ENCODE measurements at regions not wholly inside any gene's neighbourhood (a gene's known extent, or its start where the extent isn't known, plus 50 kb on each side); places are given as distances from the start of the nearest gene placed in this dataset.
"Not testable (repeated sequence)": the region's sequence is repeated elsewhere in the genome, so short reads cannot be mapped to it uniquely, and the experiment has no call there.

- Histone ChIP-seq H3K36me3 (ENCODE audit: control insufficient read depth in 1 of 2, insufficient read depth in 2 of 2, low read length in 2 of 2) (no peaks in the 10 kb centered on the region), H3K4me2 (ENCODE audit: low read length) (no peak overlapping the region), H3K9ac (ENCODE audit: low read length) (no peak overlapping the region), H4K12ac (ENCODE audit: low read depth, low read length) (no peak overlapping the region), H3K4me1 (ENCODE audit: control insufficient read depth in 1 of 2, insufficient read depth in 2 of 2, low read length in 2 of 2) (no peaks in the 10 kb centered on the region), H3K4ac (ENCODE audit: low read depth, low read length) (no peak overlapping the region), H4K91ac (ENCODE audit: low read depth, low read length) (no peak overlapping the region), H3K4me3 (ENCODE audit: low read depth, low read length) (no peak overlapping the region), H3K79me1 (ENCODE audit: low read length) (no peaks in the 10 kb centered on the region), H3K14ac (ENCODE audit: low read length) (no peak overlapping the region), H2BK120ac (ENCODE audit: insufficient read depth, low read length, poor library complexity) (no peak overlapping the region), H3K79me2 (ENCODE audit: control insufficient read depth, insufficient read depth, low read length, poor library complexity) (no peaks in the 10 kb centered on the region), H2BK5ac (ENCODE audit: low read depth, low read length, poor library complexity) (no peak overlapping the region), H3K27ac (ENCODE audit: low read depth, low read length) (no peak overlapping the region), H2BK12ac (ENCODE audit: low read length) (no peak overlapping the region), H3K18ac (ENCODE audit: low read length) (no peak overlapping the region), H2AFZ (ENCODE audit: insufficient read depth, low read length, poor library complexity) (no peak overlapping the region), H3K9me3 (ENCODE audit: insufficient read depth, low read depth, low read length) (peaks cover 5% of the 10 kb centered on the region), H4K8ac (ENCODE audit: low read depth, low read length) (no peak overlapping the region), H2AK5ac (ENCODE audit: low read length) (no peak overlapping the region), H3K27me3 (ENCODE audit: insufficient read depth, low read length) (no peaks in the 10 kb centered on the region), H3K23ac (ENCODE audit: low read length) (no peak overlapping the region)
- no peak for DNase-seq
- no CpG with 5 or more reads among the region's 10 CpGs for WGBS (ENCODE audit: extremely low coverage, insufficient coverage, insufficient read length)
Observed at GRCh38 chr11:44388828-44389657, 79.1 kb upstream of the ALX4 start.

GRCh38 chr11:44389963-44390605 lies 80.1 kb upstream of the ALX4 start:
- H3K4me2 ChIP-seq (ENCODE audit: low read length) = no peak overlapping the region
- H4K12ac ChIP-seq (ENCODE audit: low read depth, low read length) = no peak overlapping the region
- no peak overlapping the region for H3K14ac ChIP-seq (ENCODE audit: low read length)
- no peak overlapping the region for H3K4ac ChIP-seq (ENCODE audit: low read depth, low read length)
- H3K79me2 ChIP-seq (ENCODE audit: control insufficient read depth, insufficient read depth, low read length, poor library complexity) = no peaks in the 10 kb centered on the region
- WGBS (ENCODE audit: extremely low coverage, insufficient coverage, insufficient read length) = no CpG with 5 or more reads among the region's 3 CpGs
- H3K27ac ChIP-seq (ENCODE audit: low read depth, low read length) = no peak overlapping the region
- no peak overlapping the region for H2AK5ac ChIP-seq (ENCODE audit: low read length)
- H3K18ac ChIP-seq (ENCODE audit: low read length) = no peak overlapping the region
- no peaks in the 10 kb centered on the region for H3K27me3 ChIP-seq (ENCODE audit: insufficient read depth, low read length)
- no peaks in the 10 kb centered on the region for H3K36me3 ChIP-seq (ENCODE audit: control insufficient read depth in 1 of 2, insufficient read depth in 2 of 2, low read length in 2 of 2)
- H2AFZ ChIP-seq (ENCODE audit: insufficient read depth, low read length, poor library complexity) = no peak overlapping the region
- no peaks in the 10 kb centered on the region for H3K79me1 ChIP-seq (ENCODE audit: low read length)
- no peak overlapping the region for H3K23ac ChIP-seq (ENCODE audit: low read length)
- no peak overlapping the region for H2BK12ac ChIP-seq (ENCODE audit: low read length)
- no peak overlapping the region for H3K4me3 ChIP-seq (ENCODE audit: low read depth, low read length)
- no peak overlapping the region for H4K8ac ChIP-seq (ENCODE audit: low read depth, low read length)
- no peak overlapping the region for H4K91ac ChIP-seq (ENCODE audit: low read depth, low read length)
- peaks cover 5% of the 10 kb centered on the region for H3K9me3 ChIP-seq (ENCODE audit: insufficient read depth, low read depth, low read length)
- no peaks in the 10 kb centered on the region for H3K4me1 ChIP-seq (ENCODE audit: control insufficient read depth in 1 of 2, insufficient read depth in 2 of 2, low read length in 2 of 2)
- H2BK120ac ChIP-seq (ENCODE audit: insufficient read depth, low read length, poor library complexity) = no peak overlapping the region
- no peak overlapping the region for H3K9ac ChIP-seq (ENCODE audit: low read length)
- no peak for DNase-seq
- no peak overlapping the region for H2BK5ac ChIP-seq (ENCODE audit: low read depth, low read length, poor library complexity)

GRCh38 chr11:44391004-44391403 lies 81.1 kb upstream of the ALX4 start:
- not testable (repeated sequence) for H3K14ac ChIP-seq (ENCODE audit: low read length); H2AK5ac ChIP-seq (ENCODE audit: low read length); H4K8ac ChIP-seq (ENCODE audit: low read depth, low read length); H3K36me3 ChIP-seq (ENCODE audit: control insufficient read depth in 1 of 2, insufficient read depth in 2 of 2, low read length in 2 of 2); H4K12ac ChIP-seq (ENCODE audit: low read depth, low read length); DNase-seq; H3K4me1 ChIP-seq (ENCODE audit: control insufficient read depth in 1 of 2, insufficient read depth in 2 of 2, low read length in 2 of 2); H3K27ac ChIP-seq (ENCODE audit: low read depth, low read length); H4K91ac ChIP-seq (ENCODE audit: low read depth, low read length); H3K18ac ChIP-seq (ENCODE audit: low read length); H3K4me3 ChIP-seq (ENCODE audit: low read depth, low read length); H3K27me3 ChIP-seq (ENCODE audit: insufficient read depth, low read length); H2AFZ ChIP-seq (ENCODE audit: insufficient read depth, low read length, poor library complexity); H3K23ac ChIP-seq (ENCODE audit: low read length); H2BK5ac ChIP-seq (ENCODE audit: low read depth, low read length, poor library complexity); H2BK12ac ChIP-seq (ENCODE audit: low read length); H3K4ac ChIP-seq (ENCODE audit: low read depth, low read length); H3K9ac ChIP-seq (ENCODE audit: low read length); H3K9me3 ChIP-seq (ENCODE audit: insufficient read depth, low read depth, low read length); H3K79me2 ChIP-seq (ENCODE audit: control insufficient read depth, insufficient read depth, low read length, poor library complexity); H3K4me2 ChIP-seq (ENCODE audit: low read length); H3K79me1 ChIP-seq (ENCODE audit: low read length); H2BK120ac ChIP-seq (ENCODE audit: insufficient read depth, low read length, poor library complexity)
- no CpG with 5 or more reads among the region's 3 CpGs for WGBS (ENCODE audit: extremely low coverage, insufficient coverage, insufficient read length)

- not testable (repeated sequence) for H3K4me1 ChIP-seq (ENCODE audit: control insufficient read depth in 1 of 2, insufficient read depth in 2 of 2, low read length in 2 of 2); H3K79me1 ChIP-seq (ENCODE audit: low read length); H4K91ac ChIP-seq (ENCODE audit: low read depth, low read length); H3K23ac ChIP-seq (ENCODE audit: low read length); H4K8ac ChIP-seq (ENCODE audit: low read depth, low read length); H3K36me3 ChIP-seq (ENCODE audit: control insufficient read depth in 1 of 2, insufficient read depth in 2 of 2, low read length in 2 of 2); H3K4me2 ChIP-seq (ENCODE audit: low read length); H3K79me2 ChIP-seq (ENCODE audit: control insufficient read depth, insufficient read depth, low read length, poor library complexity); H3K27ac ChIP-seq (ENCODE audit: low read depth, low read length); H2AFZ ChIP-seq (ENCODE audit: insufficient read depth, low read length, poor library complexity); H3K9ac ChIP-seq (ENCODE audit: low read length); H2AK5ac ChIP-seq (ENCODE audit: low read length); H3K27me3 ChIP-seq (ENCODE audit: insufficient read depth, low read length); H3K14ac ChIP-seq (ENCODE audit: low read length); H3K4me3 ChIP-seq (ENCODE audit: low read depth, low read length); H2BK5ac ChIP-seq (ENCODE audit: low read depth, low read length, poor library complexity); H3K4ac ChIP-seq (ENCODE audit: low read depth, low read length); H4K12ac ChIP-seq (ENCODE audit: low read depth, low read length); H2BK12ac ChIP-seq (ENCODE audit: low read length); H2BK120ac ChIP-seq (ENCODE audit: insufficient read depth, low read length, poor library complexity); DNase-seq; H3K18ac ChIP-seq (ENCODE audit: low read length); H3K9me3 ChIP-seq (ENCODE audit: insufficient read depth, low read depth, low read length)
- no CpG with 5 or more reads among the region's 10 CpGs for WGBS (ENCODE audit: extremely low coverage, insufficient coverage, insufficient read length)
Observed at GRCh38 chr11:44396746-44397145, 86.8 kb upstream of the ALX4 start.

Data from trophoblast cell (in vitro differentiated cells and primary cell).